ENCODE measurements at regions not wholly inside any gene's neighbourhood (a gene's known extent, or its start where the extent isn't known, plus 50 kb on each side); places are given as distances from the start of the nearest gene placed in this dataset.

- DNase-seq (no peak), FAIRE-seq (no peak)
- Histone ChIP-seq H3K27ac (ENCODE audit: low read depth in 2 of 2, low read length in 2 of 2) (no peak overlapping the region), H3K9ac (ENCODE audit: low read length in 3 of 3) (no peak overlapping the region), H3K36me3 (ENCODE audit: control insufficient read depth in 2 of 3, insufficient read depth in 3 of 3, low read length in 3 of 3) (no peaks in the 10 kb centered on the region), H3K9me3 (ENCODE audit: control insufficient read depth in 2 of 3, insufficient read depth in 1 of 3, low read length in 3 of 3) (no peaks in the 10 kb centered on the region), H3K4me1 (ENCODE audit: control insufficient read depth in 2 of 3, insufficient read depth in 2 of 3, low read depth in 1 of 3, low read length in 3 of 3) (no peaks in the 10 kb centered on the region), H3K4me3 (ENCODE audit: low read length in 3 of 3) (no peak overlapping the region), H3K27me3 (ENCODE audit: control insufficient read depth, insufficient read depth, low read length) (no peaks in the 10 kb centered on the region)
- intact Hi-C loops (cut with DNase I) = no loop called here
- TF ChIP-seq CTCF (IDR thresholded peaks at IDR 0.05; ENCODE audit: borderline replicate concordance, extremely low read depth, insufficient read depth) = no peak
These were observed 326.5 kb downstream of the FOXA2 start for GRCh38 chr20:22257912-22258311.

GRCh38 chr20:22248051-22248667, 336.2 kb downstream of the FOXA2 start:
- DNase-seq (peak in 3 of 5 donors; percentile 17 to 50 (median 23)), FAIRE-seq (no peak)
- Histone ChIP-seq H3K9me3 (ENCODE audit: control insufficient read depth in 2 of 3, insufficient read depth in 1 of 3, low read length in 3 of 3) (no peaks in the 10 kb centered on the region), H3K9ac (ENCODE audit: low read length in 3 of 3) (no peak overlapping the region), H3K27ac (ENCODE audit: low read depth in 2 of 2, low read length in 2 of 2) (no peak overlapping the region), H3K36me3 (ENCODE audit: control insufficient read depth in 2 of 3, insufficient read depth in 3 of 3, low read length in 3 of 3) (no peaks in the 10 kb centered on the region), H3K4me3 (ENCODE audit: low read length in 3 of 3) (no peak overlapping the region), H3K27me3 (ENCODE audit: control insufficient read depth, insufficient read depth, low read length) (no peaks in the 10 kb centered on the region), H3K4me1 (ENCODE audit: control insufficient read depth in 2 of 3, insufficient read depth in 2 of 3, low read depth in 1 of 3, low read length in 3 of 3) (no peaks in the 10 kb centered on the region)
- peak; percentile 19 for TF ChIP-seq CTCF (IDR thresholded peaks at IDR 0.05; ENCODE audit: borderline replicate concordance, extremely low read depth, insufficient read depth)
- intact Hi-C loops (cut with DNase I) = no loop called here

GRCh38 chr20:22245139-22245538, 339.2 kb downstream of the FOXA2 start:
- FAIRE-seq = no peak
- Histone ChIP-seq H3K9me3 (ENCODE audit: control insufficient read depth in 2 of 3, insufficient read depth in 1 of 3, low read length in 3 of 3) (no peaks in the 10 kb centered on the region), H3K4me1 (ENCODE audit: control insufficient read depth in 2 of 3, insufficient read depth in 2 of 3, low read depth in 1 of 3, low read length in 3 of 3) (no peaks in the 10 kb centered on the region), H3K27me3 (ENCODE audit: control insufficient read depth, insufficient read depth, low read length) (no peaks in the 10 kb centered on the region), H3K36me3 (ENCODE audit: control insufficient read depth in 2 of 3, insufficient read depth in 3 of 3, low read length in 3 of 3) (no peaks in the 10 kb centered on the region), H3K27ac (ENCODE audit: low read depth in 2 of 2, low read length in 2 of 2) (no peak overlapping the region), H3K4me3 (ENCODE audit: low read length in 3 of 3) (no peak overlapping the region), H3K9ac (ENCODE audit: low read length in 3 of 3) (no peak overlapping the region)
- DNase-seq = no peak
- intact Hi-C loops (cut with DNase I) = no loop called here
- no peak for TF ChIP-seq CTCF (IDR thresholded peaks at IDR 0.05; ENCODE audit: borderline replicate concordance, extremely low read depth, insufficient read depth)

- H3K9ac ChIP-seq (ENCODE audit: low read length in 3 of 3) = no peak overlapping the region
- no peaks in the 10 kb centered on the region for H3K9me3 ChIP-seq (ENCODE audit: control insufficient read depth in 2 of 3, insufficient read depth in 1 of 3, low read length in 3 of 3)
- H3K27ac ChIP-seq (ENCODE audit: low read depth in 2 of 2, low read length in 2 of 2) = no peak overlapping the region
- TF ChIP-seq CTCF (IDR thresholded peaks at IDR 0.05; ENCODE audit: borderline replicate concordance, extremely low read depth, insufficient read depth) = no peak
- H3K27me3 ChIP-seq (ENCODE audit: control insufficient read depth, insufficient read depth, low read length) = no peaks in the 10 kb centered on the region
- H3K36me3 ChIP-seq (ENCODE audit: control insufficient read depth in 2 of 3, insufficient read depth in 3 of 3, low read length in 3 of 3) = no peaks in the 10 kb centered on the region
- no peaks in the 10 kb centered on the region for H3K4me1 ChIP-seq (ENCODE audit: control insufficient read depth in 2 of 3, insufficient read depth in 2 of 3, low read depth in 1 of 3, low read length in 3 of 3)
- H3K4me3 ChIP-seq (ENCODE audit: low read length in 3 of 3) = no peak overlapping the region
- DNase-seq (no peak), FAIRE-seq (no peak)
- intact Hi-C loops (cut with DNase I) = no loop called here
These were observed 341.3 kb downstream of the FOXA2 start for GRCh38 chr20:22243067-22243466.
